ENCODE measurements at regions not wholly inside any gene's neighbourhood (a gene's known extent, or its start where the extent isn't known, plus 50 kb on each side); places are given as distances from the start of the nearest gene placed in this dataset.

- Histone ChIP-seq H3K27ac (ENCODE audit: low read depth, low read length) (no peak overlapping the region), H3K14ac (ENCODE audit: insufficient read length) (no peak overlapping the region), H4K20me1 (replicated peaks in 1 of 2; ENCODE audit: control insufficient read depth in 1 of 2, insufficient read depth in 2 of 2, low read length in 2 of 2) (no peaks in the 10 kb centered on the region), H4K91ac (replicated peaks; ENCODE audit: insufficient read length, low read length) (no peak overlapping the region), H4K5ac (ENCODE audit: insufficient read length, low read depth, low read length) (no peak overlapping the region), H3K4me3 (ENCODE audit: extremely low read depth in 1 of 4, insufficient read depth in 2 of 4, low read depth in 3 of 4, low read length in 4 of 4) (no peak overlapping the region), H2BK5ac (ENCODE audit: low read depth, low read length) (no peak overlapping the region), H2BK15ac (ENCODE audit: low read length) (no peak overlapping the region), H2BK20ac (ENCODE audit: low read length) (no peak overlapping the region), H4K8ac (ENCODE audit: extremely low read depth, insufficient read depth, low read length) (no peak overlapping the region), H3K23ac (ENCODE audit: insufficient read length) (no peak overlapping the region), H3K79me1 (ENCODE audit: low read depth, low read length) (no peaks in the 10 kb centered on the region), H2BK120ac (replicated peaks; ENCODE audit: low read depth, low read length) (no peak overlapping the region), H3K9me3 (ENCODE audit: insufficient read depth in 2 of 2, low read depth in 1 of 2, low read length in 1 of 2) (no peaks in the 10 kb centered on the region), H2AK5ac (ENCODE audit: low read depth, low read length) (no peak overlapping the region), H3K56ac (replicated peaks; ENCODE audit: insufficient read length, low read depth, low read length) (no peak overlapping the region), H3K4me1 (replicated peaks in 1 of 4; ENCODE audit: control insufficient read depth in 3 of 4, insufficient read depth in 4 of 4, low read length in 3 of 4) (no peaks in the 10 kb centered on the region), H3K23me2 (ENCODE audit: low read depth, low read length) (no peaks in the 10 kb centered on the region), H3K18ac (ENCODE audit: extremely low read depth, low read length) (no peak overlapping the region), H3K79me2 (ENCODE audit: control insufficient read depth in 1 of 2, insufficient read depth in 2 of 2, low read length in 2 of 2) (no peaks in the 10 kb centered on the region), H2AFZ (ENCODE audit: low read length) (no peak overlapping the region), H3K9ac (replicated peaks in 1 of 4; ENCODE audit: extremely low read depth in 1 of 4, low read depth in 3 of 4, low read length in 3 of 4) (no peak overlapping the region), H3K36me3 (ENCODE audit: control insufficient read depth in 2 of 4, insufficient read depth in 4 of 4, low read length in 3 of 4) (no peaks in the 10 kb centered on the region), H2BK12ac (ENCODE audit: low read depth, low read length) (no peak overlapping the region), H3K4me2 (ENCODE audit: insufficient read depth in 1 of 2, low read depth in 2 of 2, low read length in 2 of 2) (no peak overlapping the region), H3K4ac (replicated peaks; ENCODE audit: insufficient read length, low read depth, low read length) (no peak overlapping the region), H3K27me3 (replicated peaks in 1 of 4; ENCODE audit: control insufficient read depth in 3 of 4, extremely low read depth in 1 of 4, insufficient read depth in 3 of 4, low read length in 3 of 4) (no peaks in the 10 kb centered on the region)
- DNase-seq (ENCODE audit: low read depth in 1 of 2, low spot score in 2 of 2) (no peak), FAIRE-seq (no peak)
- ChIA-PET CTCF (ENCODE audit: partially characterized antibody) (no interaction called here), POLR2A (ENCODE audit: partially characterized antibody) (no interaction called here)
- 92% methylated on average over 1 of the region's 1 CpG; no CpG with 5 or more reads in 1 of the 2 experiments for WGBS, 2 experiments (ENCODE audit: extremely low coverage in 1 of 2, insufficient coverage in 1 of 2, insufficient read length in 1 of 2, insufficient replicate concordance in 2 of 2, low coverage in 1 of 2, low lambda C conversion rate in 2 of 2, missing lambda C conversion rate in 1 of 2)
- TF ChIP-seq RBBP5 (IDR thresholded peaks at IDR 0.05; ENCODE audit: borderline replicate concordance, low read depth, low read length): no peak
- TF ChIP-seq KDM5A (IDR thresholded peaks at IDR 0.05; ENCODE audit: low read length): no peak
- no peak for TF ChIP-seq ASH2L (IDR thresholded peaks at IDR 0.05; ENCODE audit: low read length)
- TF ChIP-seq SP4 (IDR thresholded peaks at IDR 0.05; ENCODE audit: low read length): no peak
- no peak for TF ChIP-seq CHD2 (IDR thresholded peaks at IDR 0.05; ENCODE audit: low read length)
- no peak for TF ChIP-seq EZH2 (IDR thresholded peaks at IDR 0.05; ENCODE audit: low read depth, low read length, severe bottlenecking)
- TF ChIP-seq BRCA1 (IDR thresholded peaks at IDR 0.05; ENCODE audit: low read depth, low read length): no peak
- no peak for TF ChIP-seq TCF12 (IDR thresholded peaks at IDR 0.05; ENCODE audit: low read depth, low read length)
- no peak for TF ChIP-seq RAD21 (IDR thresholded peaks at IDR 0.05 in 1 of 2, conservative IDR thresholded peaks at IDR 0.05 in 1 of 2; ENCODE audit: low read depth in 2 of 2, low read length in 2 of 2)
- TF ChIP-seq USF2 (IDR thresholded peaks at IDR 0.05; ENCODE audit: low read length): no peak
- no peak for TF ChIP-seq EP300 (IDR thresholded peaks at IDR 0.05; ENCODE audit: borderline replicate concordance in 1 of 2, low read depth in 2 of 2, low read length in 2 of 2)
- TF ChIP-seq RXRA (IDR thresholded peaks at IDR 0.05; ENCODE audit: insufficient read depth, low read depth, low read length): no peak
Observed at GRCh38 chr6:81495999-81496398, 256.5 kb downstream of the TENT5A start.

Measured in H1 (cell line).